ENCODE measurements at regions not wholly inside any gene's neighbourhood (a gene's known extent, or its start where the extent isn't known, plus 50 kb on each side); places are given as distances from the start of the nearest gene placed in this dataset.

DNA sequence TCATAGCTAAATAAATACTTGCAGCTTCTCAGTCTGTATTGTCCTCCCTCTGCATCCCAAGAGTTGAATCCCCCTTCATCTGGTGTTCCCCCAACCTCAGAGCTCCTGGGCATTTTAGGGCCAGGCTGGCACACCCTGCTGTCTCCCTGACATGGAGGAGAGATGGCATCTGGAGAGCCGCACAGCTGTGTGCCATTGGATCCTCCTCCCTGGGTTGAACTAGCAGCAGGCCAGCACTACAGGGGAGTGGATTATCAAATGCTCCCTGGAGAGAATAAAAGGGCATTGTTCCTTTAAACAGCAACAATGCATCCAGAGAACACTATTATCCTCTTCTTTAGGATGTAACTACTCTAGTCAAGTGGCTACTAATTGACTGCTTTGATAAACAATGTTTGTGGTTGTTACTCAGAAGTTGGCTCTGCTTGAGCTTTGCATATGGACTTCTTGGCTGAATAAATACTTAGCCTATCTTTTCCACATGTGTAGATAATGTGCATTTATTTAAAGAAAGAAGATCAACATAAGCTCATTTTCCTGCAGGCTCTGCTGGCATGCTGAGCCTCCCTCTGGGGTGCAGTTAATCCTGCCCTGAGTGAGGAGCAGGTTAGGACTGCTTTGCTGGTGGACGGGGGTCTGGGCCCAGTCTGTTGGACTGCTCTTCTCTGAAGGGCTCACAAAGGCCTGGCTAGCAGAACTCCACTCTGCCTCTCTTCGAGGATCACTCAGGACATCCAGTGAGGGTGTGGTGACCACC lies 897.2 kb downstream of the TBC1D22A start:
- Histone ChIP-seq H3K4me1 (ENCODE audit: insufficient read depth, low read length) (no peaks in the 10 kb centered on the region), H3K4me3 (ENCODE audit: low read length) (no peak overlapping the region), H3K36me3 (ENCODE audit: insufficient read depth, low read length) (no peaks in the 10 kb centered on the region), H3K27ac (ENCODE audit: low read depth, low read length) (no peak overlapping the region), H3K27me3 (ENCODE audit: insufficient read depth, low read length, poor library complexity, severe bottlenecking) (no peaks in the 10 kb centered on the region), H3K9me3 (ENCODE audit: low read length) (no peaks in the 10 kb centered on the region)
- peaks cover 0 to 4% of the 10 kb centered on the region in 2 donors for H3K27me3 Mint-ChIP-seq
- H3K36me3 Mint-ChIP-seq = no peaks in the 10 kb centered on the region
- CTCF ChIA-PET = no interaction called here
- H3K4me3 Mint-ChIP-seq = no peak overlapping the region
- no peak overlapping the region for H3K27ac Mint-ChIP-seq
- H3K4me1 Mint-ChIP-seq = no peaks in the 10 kb centered on the region
- POLR2A ChIA-PET = no interaction called here
- peaks cover 0 to 3% (median 0%) of the 10 kb centered on the region in 5 donors for H3K9me3 Mint-ChIP-seq
- no peak for DNase-seq

DNA sequence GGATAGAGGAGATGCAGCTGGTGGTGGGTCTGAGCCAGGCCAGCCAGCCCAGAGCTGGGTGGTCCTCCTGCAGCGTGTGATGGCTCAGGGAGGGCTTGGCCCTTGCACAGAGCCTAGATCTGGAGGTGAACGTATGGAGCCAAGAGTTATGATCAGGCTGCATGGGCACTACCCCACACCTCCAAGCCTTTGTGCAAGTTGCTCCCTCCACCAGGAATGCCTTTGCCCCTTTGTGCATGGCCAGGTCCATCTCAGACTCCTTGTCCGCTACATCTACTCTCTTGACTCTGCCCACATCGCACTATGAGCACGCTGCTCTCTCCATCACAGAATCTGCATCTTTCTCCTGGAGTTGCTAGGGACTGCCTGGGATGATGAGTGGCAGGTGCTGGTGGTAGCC lies 895.7 kb downstream of the TBC1D22A start:
- Histone ChIP-seq H3K27me3 (ENCODE audit: insufficient read depth, low read length, poor library complexity, severe bottlenecking) (no peaks in the 10 kb centered on the region), H3K27ac (ENCODE audit: low read depth, low read length) (no peak overlapping the region), H3K9me3 (ENCODE audit: low read length) (no peaks in the 10 kb centered on the region), H3K4me3 (ENCODE audit: low read length) (no peak overlapping the region), H3K4me1 (ENCODE audit: insufficient read depth, low read length) (no peaks in the 10 kb centered on the region), H3K36me3 (ENCODE audit: insufficient read depth, low read length) (no peaks in the 10 kb centered on the region)
- Mint-ChIP-seq H3K4me1 (no peaks in the 10 kb centered on the region), H3K9me3 (peaks cover 0 to 3% (median 0%) of the 10 kb centered on the region in 5 donors), H3K27ac (no peak overlapping the region), H3K36me3 (no peaks in the 10 kb centered on the region), H3K27me3 (peaks cover 0 to 4% of the 10 kb centered on the region in 2 donors), H3K4me3 (no peak overlapping the region)
- CTCF ChIA-PET = no interaction called here
- POLR2A ChIA-PET = no interaction called here
- no peak for DNase-seq

DNA sequence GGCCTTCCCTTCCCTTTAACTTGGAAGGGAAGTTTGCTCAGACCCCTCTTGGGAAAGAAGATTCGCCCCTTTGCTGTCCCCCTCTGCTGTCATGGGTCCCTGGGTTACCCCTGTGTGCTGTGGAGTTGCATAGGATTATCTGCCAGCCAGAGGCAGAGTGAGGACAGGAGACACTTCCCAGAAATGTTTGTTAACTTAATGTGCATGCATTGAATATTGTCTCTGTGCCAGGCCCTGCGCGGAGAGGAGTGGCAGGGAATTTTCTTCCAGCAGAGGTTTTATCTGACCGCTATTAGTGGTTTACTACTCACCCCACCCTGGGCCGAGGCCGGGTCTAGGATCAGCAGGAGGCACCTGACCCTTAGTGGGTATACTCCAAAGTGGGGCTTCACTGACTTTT lies 894.8 kb downstream of the TBC1D22A start:
- Histone ChIP-seq H3K36me3 (ENCODE audit: insufficient read depth, low read length) (no peaks in the 10 kb centered on the region), H3K4me3 (ENCODE audit: low read length) (no peak overlapping the region), H3K27me3 (ENCODE audit: insufficient read depth, low read length, poor library complexity, severe bottlenecking) (no peaks in the 10 kb centered on the region), H3K9me3 (ENCODE audit: low read length) (no peaks in the 10 kb centered on the region), H3K4me1 (ENCODE audit: insufficient read depth, low read length) (no peaks in the 10 kb centered on the region), H3K27ac (ENCODE audit: low read depth, low read length) (no peak overlapping the region)
- peaks cover 3 to 5% of the 10 kb centered on the region in 2 donors for H3K27me3 Mint-ChIP-seq
- no peak for DNase-seq
- H3K4me1 Mint-ChIP-seq = no peaks in the 10 kb centered on the region
- H3K27ac Mint-ChIP-seq = no peak overlapping the region
- peaks cover 0 to 3% (median 0%) of the 10 kb centered on the region in 5 donors for H3K9me3 Mint-ChIP-seq
- ChIA-PET CTCF (no interaction called here), POLR2A (no interaction called here)
- no peak overlapping the region for H3K4me3 Mint-ChIP-seq
- H3K36me3 Mint-ChIP-seq = no peaks in the 10 kb centered on the region

DNA sequence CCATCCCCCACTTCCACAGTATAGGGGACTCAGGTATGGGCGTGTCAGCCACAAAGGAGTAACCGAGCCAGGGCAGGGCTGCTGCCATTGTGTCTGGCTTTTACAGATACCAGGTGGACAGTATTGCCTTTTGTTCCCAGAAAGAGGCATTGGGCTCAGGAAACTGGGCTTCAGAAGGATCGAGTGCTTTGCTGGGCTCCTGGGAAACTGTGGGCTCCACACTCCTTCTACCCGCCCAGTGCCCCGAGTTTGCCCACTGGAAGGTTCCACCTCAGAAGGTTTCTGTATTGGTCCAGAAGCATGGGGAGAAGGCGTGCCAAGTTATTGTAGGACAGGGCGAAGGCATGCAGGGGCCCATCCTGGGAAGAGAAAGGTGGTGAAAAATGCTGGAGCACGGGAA lies 894.4 kb downstream of the TBC1D22A start:
- DNase-seq = no peak

DNA sequence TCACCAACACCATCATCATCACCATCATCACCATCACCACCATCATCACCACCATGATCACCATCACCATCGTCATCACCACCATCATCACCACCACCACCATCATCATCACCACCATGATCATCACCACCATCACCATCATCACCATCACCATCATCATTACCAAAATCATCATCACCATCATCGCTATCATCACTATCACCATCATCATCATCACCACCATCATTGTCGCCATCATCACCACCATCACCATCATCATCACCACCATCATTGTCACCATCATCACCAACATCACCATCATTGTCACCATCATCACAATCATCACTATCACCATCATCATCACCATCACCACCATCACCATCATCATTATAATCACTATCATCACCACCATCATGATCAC lies 893.5 kb downstream of the TBC1D22A start:
- no peaks in the 10 kb centered on the region for H3K27me3 ChIP-seq (ENCODE audit: insufficient read depth, low read length, poor library complexity, severe bottlenecking)
- H3K27me3 Mint-ChIP-seq = peaks cover 3 to 5% of the 10 kb centered on the region in 2 donors
- H3K36me3 Mint-ChIP-seq = no peaks in the 10 kb centered on the region
- H3K9me3 ChIP-seq (ENCODE audit: low read length) = no peaks in the 10 kb centered on the region
- CTCF ChIA-PET = no interaction called here
- no peaks in the 10 kb centered on the region for H3K4me1 Mint-ChIP-seq
- no peak overlapping the region for H3K4me3 Mint-ChIP-seq
- H3K4me1 ChIP-seq (ENCODE audit: insufficient read depth, low read length) = no peaks in the 10 kb centered on the region
- no peaks in the 10 kb centered on the region for H3K36me3 ChIP-seq (ENCODE audit: insufficient read depth, low read length)
- H3K27ac ChIP-seq (ENCODE audit: low read depth, low read length) = no peak overlapping the region
- H3K27ac Mint-ChIP-seq = no peak overlapping the region
- POLR2A ChIA-PET = no interaction called here
- H3K4me3 ChIP-seq (ENCODE audit: low read length) = no peak overlapping the region
- peaks cover 0 to 3% (median 0%) of the 10 kb centered on the region in 5 donors for H3K9me3 Mint-ChIP-seq
- DNase-seq = no peak

More for the DNA sequence above, 894.4 kb downstream of the TBC1D22A start:
- Mint-ChIP-seq H3K36me3 (no peaks in the 10 kb centered on the region), H3K27me3 (peaks cover 3 to 5% of the 10 kb centered on the region in 2 donors), H3K9me3 (peaks cover 0 to 3% (median 0%) of the 10 kb centered on the region in 5 donors), H3K27ac (no peak overlapping the region), H3K4me3 (no peak overlapping the region), H3K4me1 (no peaks in the 10 kb centered on the region)
- POLR2A ChIA-PET = no interaction called here
- CTCF ChIA-PET = no interaction called here
- no peaks in the 10 kb centered on the region for H3K9me3 ChIP-seq (ENCODE audit: low read length)
- H3K27ac ChIP-seq (ENCODE audit: low read depth, low read length) = no peak overlapping the region
- no peaks in the 10 kb centered on the region for H3K27me3 ChIP-seq (ENCODE audit: insufficient read depth, low read length, poor library complexity, severe bottlenecking)
- H3K36me3 ChIP-seq (ENCODE audit: insufficient read depth, low read length) = no peaks in the 10 kb centered on the region
- H3K4me3 ChIP-seq (ENCODE audit: low read length) = no peak overlapping the region
- no peaks in the 10 kb centered on the region for H3K4me1 ChIP-seq (ENCODE audit: insufficient read depth, low read length)

DNA sequence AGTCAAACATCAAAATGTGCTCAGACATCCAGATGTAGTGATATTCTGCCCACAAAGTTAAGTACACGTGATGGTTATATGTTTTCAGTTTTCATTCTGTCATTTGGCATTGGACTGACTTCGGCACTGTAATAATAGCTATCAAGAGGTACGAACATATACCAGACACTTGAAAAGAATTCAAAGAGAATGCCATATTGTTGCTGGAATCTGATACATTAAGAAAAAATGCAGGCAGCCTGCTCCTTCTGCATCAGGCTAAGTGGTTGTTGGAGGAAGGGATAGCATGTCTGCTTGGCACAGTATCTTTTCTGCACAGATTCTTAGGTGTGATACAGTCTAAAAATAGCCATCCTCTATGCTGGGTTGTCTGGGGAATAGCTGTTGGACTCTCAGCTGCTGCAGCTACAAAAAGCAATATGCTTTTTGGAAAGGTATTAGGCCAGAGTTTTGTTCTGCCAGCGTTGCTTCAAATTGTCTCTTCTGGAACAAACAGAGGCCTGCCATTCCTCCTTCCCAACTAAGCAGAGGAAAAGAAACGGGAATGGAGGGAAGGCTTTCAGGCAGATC lies 892.6 kb downstream of the TBC1D22A start:
- ChIA-PET CTCF (no interaction called here), POLR2A (no interaction called here)
- Histone ChIP-seq H3K36me3 (ENCODE audit: insufficient read depth, low read length) (no peaks in the 10 kb centered on the region), H3K27ac (ENCODE audit: low read depth, low read length) (no peak overlapping the region), H3K4me3 (ENCODE audit: low read length) (no peak overlapping the region), H3K27me3 (ENCODE audit: insufficient read depth, low read length, poor library complexity, severe bottlenecking) (no peaks in the 10 kb centered on the region), H3K9me3 (ENCODE audit: low read length) (no peaks in the 10 kb centered on the region), H3K4me1 (ENCODE audit: insufficient read depth, low read length) (no peaks in the 10 kb centered on the region)
- peaks cover 3 to 5% of the 10 kb centered on the region in 2 donors for H3K27me3 Mint-ChIP-seq
- H3K4me3 Mint-ChIP-seq = no peak overlapping the region
- peaks cover 0 to 2% (median 0%) of the 10 kb centered on the region in 5 donors for H3K9me3 Mint-ChIP-seq
- no peaks in the 10 kb centered on the region for H3K4me1 Mint-ChIP-seq
- no peak for DNase-seq
- no peaks in the 10 kb centered on the region for H3K36me3 Mint-ChIP-seq
- no peak overlapping the region for H3K27ac Mint-ChIP-seq

DNA sequence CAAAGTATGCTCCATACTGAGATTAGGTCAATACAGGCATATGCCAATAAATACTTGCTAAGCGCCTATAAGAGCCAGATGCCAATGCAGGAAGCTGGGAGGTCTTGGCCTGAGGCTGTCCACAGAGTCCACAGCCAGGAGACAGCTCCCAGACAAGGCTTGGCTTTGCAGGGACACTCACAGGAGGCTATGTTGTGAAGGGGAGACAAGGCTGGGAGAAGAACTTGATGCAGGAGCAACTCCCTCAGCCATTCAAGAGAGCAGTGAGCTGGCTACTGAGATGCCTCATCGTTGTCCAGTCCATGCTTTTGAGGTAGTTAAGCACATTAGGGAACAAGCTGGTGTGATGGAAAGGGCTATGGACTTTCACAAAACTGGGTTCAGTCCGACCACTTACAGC lies 891.5 kb downstream of the TBC1D22A start:
- no peaks in the 10 kb centered on the region for H3K9me3 ChIP-seq (ENCODE audit: low read length)
- no peaks in the 10 kb centered on the region for H3K27me3 ChIP-seq (ENCODE audit: insufficient read depth, low read length, poor library complexity, severe bottlenecking)
- Mint-ChIP-seq H3K27me3 (peaks cover 3 to 5% of the 10 kb centered on the region in 2 donors), H3K27ac (no peak overlapping the region), H3K4me3 (no peak overlapping the region), H3K4me1 (no peaks in the 10 kb centered on the region), H3K9me3 (peaks cover 0 to 2% (median 0%) of the 10 kb centered on the region in 5 donors), H3K36me3 (no peaks in the 10 kb centered on the region)
- ChIA-PET CTCF (no interaction called here), POLR2A (no interaction called here)
- no peak for DNase-seq
- H3K27ac ChIP-seq (ENCODE audit: low read depth, low read length) = no peak overlapping the region
- H3K4me3 ChIP-seq (ENCODE audit: low read length) = no peak overlapping the region
- H3K4me1 ChIP-seq (ENCODE audit: insufficient read depth, low read length) = no peaks in the 10 kb centered on the region
- H3K36me3 ChIP-seq (ENCODE audit: insufficient read depth, low read length) = no peaks in the 10 kb centered on the region

DNA sequence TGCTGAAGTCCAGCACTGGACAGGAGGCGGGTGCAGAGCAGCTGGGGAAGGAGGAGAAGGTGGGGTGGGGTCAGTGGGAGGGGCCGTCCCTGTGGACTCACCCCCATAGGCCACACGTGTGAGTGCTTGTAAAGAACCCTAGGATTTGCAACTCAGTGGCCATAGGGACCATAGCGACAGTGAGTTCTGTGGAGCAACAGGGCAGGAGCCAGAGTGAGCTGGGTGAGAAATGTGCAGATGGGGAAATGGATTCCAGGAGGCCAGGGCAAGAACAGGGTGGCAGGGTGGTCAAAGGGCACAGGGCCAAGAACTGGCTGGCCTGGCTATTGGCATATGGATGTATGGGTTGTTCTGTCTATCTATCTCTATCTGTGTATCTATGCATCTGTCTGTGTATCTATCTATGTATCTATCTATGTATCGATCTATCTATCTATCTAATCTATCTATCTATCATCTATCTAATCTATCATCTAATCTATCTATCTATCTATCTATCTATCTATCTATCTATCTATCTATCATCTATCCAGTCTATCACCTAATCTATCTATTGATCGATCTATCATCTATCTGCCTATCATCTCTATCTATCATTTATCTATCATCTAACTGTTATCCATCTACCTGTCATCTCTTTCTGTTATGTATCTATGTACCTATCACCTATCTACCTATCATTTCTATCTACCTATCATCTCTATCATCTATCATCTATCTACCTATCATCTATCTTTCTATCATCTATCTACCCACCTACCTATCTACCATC lies 889.0 kb downstream of the TBC1D22A start:
- Histone ChIP-seq H3K36me3 (ENCODE audit: insufficient read depth, low read length) (no peaks in the 10 kb centered on the region), H3K4me3 (ENCODE audit: low read length) (no peak overlapping the region), H3K4me1 (ENCODE audit: insufficient read depth, low read length) (no peaks in the 10 kb centered on the region), H3K9me3 (ENCODE audit: low read length) (no peaks in the 10 kb centered on the region), H3K27me3 (ENCODE audit: insufficient read depth, low read length, poor library complexity, severe bottlenecking) (no peaks in the 10 kb centered on the region), H3K27ac (ENCODE audit: low read depth, low read length) (no peak overlapping the region)
- Mint-ChIP-seq H3K36me3 (no peaks in the 10 kb centered on the region), H3K27me3 (peaks cover 2 to 3% of the 10 kb centered on the region in 2 donors), H3K9me3 (no peaks in the 10 kb centered on the region), H3K27ac (no peak overlapping the region), H3K4me1 (no peaks in the 10 kb centered on the region), H3K4me3 (no peak overlapping the region)
- ChIA-PET POLR2A (no interaction called here), CTCF (no interaction called here)
- no peak for DNase-seq

Data from CD8-positive, alpha-beta memory T cell (primary cell).